CD1c-positive myeloid dendritic cell (primary cell): ENCODE measurements at regions not wholly inside any gene's neighbourhood (a gene's known extent, or its start where the extent isn't known, plus 50 kb on each side); places are given as distances from the start of the nearest gene placed in this dataset.
"Not testable (repeated sequence)": the region's sequence is repeated elsewhere in the genome, so short reads cannot be mapped to it uniquely, and the experiment has no call there.

Experiments
- DNase-seq: peaks from one replicate; pipeline ENCODE4 v3.0.0-alpha.2; 2016; ENCODE audit errors: extremely low spot score

DNA sequence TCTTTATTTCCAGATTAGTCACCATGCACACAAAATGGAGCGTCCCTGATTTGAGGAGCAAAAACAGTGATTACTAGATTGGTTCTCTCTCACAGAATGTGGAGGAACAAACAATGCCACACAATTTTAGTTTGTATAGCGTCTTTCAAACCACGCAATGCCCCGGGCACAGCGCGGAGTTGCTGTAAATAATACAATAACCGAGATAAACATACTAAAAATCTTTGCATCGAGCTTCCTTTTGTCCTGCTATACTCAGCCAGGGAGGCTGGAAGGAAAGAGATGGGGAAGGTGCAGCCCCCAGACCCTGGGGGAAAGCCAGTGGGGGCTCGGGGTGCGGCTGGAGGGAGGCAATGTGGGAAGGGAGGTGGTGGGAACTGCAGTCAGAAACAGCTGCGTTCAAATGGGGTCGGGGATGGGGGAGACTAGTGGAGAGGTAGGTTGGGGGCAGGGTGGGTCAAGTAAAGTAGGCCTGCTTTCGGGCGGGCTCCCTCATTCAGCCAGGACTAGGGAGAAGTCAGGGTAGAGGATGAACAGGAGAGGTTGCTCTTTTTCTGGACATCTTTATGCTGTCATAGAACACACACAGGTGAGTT lies 366.3 kb downstream of the RPS6KC1 start:
- no peak for DNase-seq

DNA sequence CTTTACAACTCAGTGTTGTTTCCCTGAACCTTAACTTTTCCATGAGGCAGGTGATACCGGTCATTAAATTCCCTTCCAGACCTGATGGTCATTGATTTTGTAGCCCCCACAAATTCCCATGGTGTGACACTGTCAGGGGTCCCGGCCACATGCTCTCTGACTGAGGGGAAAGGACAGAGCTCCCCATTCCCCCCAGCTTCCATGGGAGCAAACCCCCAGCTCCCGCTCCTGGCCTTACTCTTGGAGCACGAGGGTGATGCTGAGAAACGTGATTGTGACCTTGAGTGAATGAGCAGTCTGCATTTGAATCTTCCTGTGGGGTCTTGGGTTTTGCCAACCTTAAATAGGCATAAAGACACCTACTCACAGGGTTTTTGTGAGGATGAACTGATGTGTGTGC lies 366.8 kb downstream of the RPS6KC1 start:
- DNase-seq, result no peak

DNA sequence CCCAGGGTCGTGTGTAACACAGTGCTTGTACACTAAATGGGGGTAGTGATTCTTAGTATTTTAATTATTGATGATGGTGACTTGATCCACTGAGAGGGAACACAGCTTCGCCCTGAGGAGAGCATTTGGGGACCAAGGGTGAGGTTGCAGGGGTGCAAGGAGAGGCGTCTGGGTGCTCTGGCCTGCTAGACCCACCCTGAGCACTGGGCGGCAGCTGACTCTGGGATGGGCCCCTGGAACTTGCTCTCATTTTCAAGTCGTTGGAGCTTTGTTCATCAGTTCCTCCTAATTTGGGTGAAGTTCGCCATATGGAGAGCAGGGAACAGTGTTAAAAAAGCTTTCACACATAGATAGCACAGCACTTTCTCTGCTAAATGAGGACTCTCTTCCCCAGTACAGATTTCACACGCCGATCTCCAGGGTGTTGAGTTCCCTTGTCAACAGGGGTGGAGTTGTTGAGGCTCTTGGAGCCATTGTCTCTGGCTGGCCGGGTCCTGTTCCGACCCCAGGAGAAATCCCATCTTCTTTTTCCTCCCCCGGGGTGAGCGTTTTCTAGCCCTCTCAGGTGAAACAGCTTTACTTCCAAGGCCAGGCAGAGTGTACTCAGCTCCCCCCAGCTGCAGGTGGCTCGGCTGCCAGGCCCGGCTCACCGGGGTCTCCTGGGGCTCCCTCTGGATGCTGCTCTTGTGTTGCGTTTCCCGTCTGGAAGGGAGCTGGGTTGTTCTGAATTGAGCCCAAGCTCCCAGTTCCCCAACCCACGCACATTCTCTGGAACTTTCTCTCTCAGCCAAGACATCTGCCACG lies 367.4 kb downstream of the RPS6KC1 start:
- no peak for DNase-seq

DNA sequence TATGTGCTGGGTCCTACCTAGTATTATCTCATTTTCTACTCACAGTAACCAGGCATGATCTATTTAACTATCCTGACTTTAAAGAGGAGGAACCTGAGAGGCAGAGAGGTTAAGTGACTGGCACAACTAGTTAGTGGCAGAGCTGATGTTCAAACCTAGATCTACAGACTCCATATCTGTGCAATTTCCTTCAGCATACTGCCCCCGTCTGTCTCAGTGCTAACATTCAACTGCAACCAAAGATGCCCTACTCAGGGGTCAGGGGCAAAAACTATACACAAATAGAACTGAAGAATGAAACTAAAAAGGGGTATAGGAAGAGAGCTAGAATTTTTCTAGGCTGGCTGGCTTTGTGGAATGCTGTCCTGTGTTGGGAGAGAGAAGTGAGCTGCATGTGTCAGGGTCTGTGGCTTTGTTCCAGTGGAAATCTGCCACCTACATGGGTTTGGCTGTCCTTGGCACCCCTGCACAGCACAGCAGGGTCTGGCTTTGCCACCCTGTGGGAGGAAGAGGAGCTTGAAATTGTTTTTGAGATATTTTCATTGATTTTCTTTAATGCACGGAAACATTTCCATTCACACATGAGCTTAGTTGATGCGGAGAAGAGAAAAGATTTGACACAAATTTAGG lies 368.5 kb downstream of the RPS6KC1 start:
- no peak for DNase-seq

DNA sequence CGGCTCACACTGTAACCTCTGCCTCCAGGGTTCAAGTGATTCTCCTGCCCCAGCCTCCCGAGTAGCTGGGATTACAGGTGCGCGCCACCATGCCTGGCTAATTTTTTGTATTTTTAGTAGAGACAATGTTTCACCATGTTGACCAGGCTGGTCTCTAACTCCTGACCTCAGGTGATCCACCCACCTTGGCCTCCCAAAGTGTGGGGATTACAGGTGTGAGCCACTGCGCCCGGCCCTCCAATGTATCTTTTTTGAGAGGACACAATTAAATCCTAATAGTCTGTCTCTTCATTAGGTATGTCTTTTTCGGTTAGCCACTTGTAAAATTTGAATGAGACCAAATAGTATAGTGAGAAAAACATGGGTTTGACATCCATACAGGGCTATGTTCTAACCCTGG lies 370.1 kb downstream of the RPS6KC1 start:
- not testable (repeated sequence) for DNase-seq

DNA sequence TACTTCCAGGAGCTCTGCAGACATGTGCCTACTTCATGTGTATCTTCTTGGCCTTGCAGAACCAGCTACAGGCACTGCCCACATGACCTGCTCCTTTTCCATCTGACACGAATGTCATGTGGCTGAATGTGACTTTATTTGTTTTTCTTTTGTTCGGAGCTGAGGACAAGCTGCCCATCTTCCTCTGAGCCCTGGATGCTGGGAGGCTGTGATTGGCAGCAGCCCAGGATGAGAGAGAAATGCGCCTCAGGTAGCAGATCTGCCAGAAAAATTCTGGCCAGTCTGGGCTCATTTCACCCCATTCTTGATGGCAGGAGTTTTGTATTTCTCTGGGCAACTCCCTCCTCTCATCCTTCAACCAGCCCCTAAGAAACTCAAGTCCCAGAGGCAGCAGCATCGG lies 372.0 kb downstream of the RPS6KC1 start:
- DNase-seq, result no peak

DNA sequence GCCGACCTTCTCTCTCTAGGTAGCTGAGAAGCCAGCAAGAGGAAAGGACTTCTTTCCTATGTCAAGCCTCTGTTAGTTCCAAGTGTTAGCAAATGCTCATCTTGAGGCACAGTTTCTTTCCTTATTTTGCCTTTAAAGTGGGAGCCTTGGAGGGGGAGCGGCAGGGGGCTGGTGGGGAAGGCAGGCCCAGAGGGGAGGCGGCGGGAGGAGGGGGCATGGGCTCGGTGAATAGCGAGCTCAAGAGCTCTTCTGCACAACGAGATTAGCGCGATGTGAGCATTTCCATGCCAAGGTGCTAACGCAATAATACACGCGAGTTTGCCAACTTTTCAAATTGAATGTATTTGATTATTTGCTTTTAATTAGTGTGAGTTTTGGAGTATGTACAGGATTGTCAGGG lies 372.6 kb downstream of the RPS6KC1 start:
- DNase-seq, result no peak

DNA sequence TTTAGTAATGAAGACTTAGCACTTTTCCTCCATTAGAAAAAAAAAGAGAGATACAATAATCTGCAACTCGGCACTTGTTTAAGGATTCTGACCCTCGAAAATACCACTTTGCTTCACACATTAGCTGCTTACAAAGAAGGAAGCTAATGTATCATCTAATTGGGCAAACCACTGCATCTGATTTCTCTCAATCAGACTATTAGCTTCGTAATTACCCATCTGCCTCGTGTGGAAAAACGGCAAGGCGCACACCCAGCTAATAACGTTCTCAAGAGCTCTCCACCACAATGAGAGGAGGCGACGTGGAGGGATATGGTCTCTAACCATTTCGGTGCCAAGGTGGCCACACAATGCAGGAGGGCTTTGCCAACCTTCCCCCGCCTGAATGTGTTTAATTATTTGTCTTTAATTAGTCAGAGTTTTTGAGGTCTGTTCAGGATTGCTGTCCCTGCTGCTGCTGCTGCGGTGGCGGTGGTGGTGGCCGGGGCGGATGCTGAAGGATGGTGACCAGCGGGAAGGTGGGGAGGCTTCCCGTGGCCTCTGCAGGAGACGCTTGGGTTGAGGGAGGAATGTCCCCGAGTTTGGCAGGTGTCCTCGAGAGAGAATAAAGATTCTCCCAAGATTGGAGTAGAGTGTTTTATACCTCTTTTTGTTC lies 374.5 kb downstream of the RPS6KC1 start:
- no peak for DNase-seq

DNA sequence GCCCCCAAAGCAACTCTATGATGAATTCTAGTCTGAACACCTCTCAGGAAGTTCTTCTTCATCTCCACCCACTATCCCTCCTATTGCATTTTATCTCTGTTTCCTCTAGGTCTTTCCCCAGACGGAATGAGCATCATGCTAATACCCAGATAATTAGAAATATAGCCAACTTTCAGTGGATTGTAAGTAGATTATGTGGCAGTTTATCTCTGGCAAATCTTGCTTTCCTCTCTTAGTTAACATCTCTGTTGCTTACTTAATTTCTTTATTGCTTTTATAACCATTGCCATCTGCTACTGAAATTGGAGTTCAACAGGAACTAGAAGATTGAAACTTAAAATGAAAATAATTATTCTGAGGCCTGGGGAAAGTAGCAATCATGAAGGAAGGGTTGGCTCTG lies 378.6 kb downstream of the RPS6KC1 start:
- DNase-seq, result no peak

DNA sequence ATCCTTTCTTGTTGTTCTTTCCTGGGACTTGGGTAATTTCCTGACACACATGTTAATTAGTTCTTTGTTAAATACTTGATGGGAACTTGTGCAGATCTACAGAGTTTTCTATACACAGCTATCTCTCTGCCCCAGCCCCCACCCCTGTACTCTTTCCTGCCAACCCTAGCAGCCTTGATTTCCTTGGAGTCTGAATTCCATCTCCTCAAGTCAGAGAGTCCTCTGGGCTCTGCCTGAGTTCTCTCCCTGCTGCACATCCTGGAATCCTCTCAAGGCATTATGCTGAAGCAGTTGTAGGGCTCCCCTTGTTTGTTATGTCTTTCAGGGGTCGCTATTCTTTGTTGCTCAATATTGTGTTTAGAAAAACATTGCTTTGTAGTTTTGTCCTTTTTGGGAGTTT lies 384.7 kb downstream of the RPS6KC1 start:
- DNase-seq, result no peak

DNA sequence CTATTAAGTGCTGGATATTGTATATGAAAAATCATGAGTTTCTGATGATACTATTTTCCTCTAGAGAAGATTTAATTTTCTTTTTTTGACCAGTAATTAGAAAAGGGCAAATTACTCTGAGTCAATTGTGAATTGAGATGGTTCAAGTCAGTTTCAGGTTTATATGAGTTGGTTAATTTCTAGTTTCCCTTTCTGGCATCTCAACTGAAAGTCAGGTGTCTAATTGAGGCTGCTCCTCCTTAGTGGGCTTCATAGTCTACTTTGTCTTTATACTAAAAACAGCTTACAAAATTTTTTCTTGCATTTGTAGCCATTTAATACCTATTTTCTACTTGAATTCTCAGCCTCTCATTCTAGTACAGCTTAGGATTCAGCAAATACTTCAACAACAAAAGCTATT lies 387.3 kb downstream of the RPS6KC1 start:
- DNase-seq, result no peak

DNA sequence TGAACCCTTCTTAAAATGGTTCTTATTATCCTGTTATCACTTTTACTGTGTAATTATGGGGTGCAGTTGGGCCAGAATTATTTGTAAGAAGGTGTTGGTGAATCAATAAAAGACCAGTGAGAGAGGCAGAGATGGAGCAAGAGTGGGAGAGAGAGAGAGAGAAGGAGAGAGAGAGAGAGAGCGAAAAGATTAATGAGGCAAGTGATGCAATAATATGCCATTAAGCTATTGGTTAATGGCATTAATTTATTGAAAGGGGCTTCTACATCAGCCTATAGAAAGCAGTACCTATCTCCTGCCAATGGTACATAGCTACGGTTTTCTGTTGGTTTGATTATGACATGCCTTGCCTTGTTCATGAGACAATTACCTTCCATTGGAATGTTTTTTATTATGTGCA lies 388.7 kb downstream of the RPS6KC1 start:
- DNase-seq, result no peak

DNA sequence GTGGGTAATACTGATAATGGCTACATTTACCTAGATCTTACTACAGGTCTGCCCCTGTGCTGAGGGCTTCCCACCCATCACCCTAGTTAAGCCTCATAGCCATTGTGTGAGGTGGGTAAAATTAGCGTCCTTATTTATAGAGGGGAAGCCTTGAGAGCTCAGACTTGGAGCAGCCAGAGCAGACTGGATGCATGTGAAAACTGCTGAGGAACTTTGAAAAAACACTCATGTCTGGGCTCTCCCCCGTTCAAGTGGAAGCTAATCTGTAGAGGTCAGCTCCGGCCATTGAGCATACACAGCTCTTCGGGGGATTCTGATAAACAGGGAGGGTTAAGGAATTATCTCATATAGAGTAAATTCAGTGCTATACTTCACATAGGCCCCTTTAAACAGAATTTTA lies 389.7 kb downstream of the RPS6KC1 start:
- DNase-seq, result no peak

DNA sequence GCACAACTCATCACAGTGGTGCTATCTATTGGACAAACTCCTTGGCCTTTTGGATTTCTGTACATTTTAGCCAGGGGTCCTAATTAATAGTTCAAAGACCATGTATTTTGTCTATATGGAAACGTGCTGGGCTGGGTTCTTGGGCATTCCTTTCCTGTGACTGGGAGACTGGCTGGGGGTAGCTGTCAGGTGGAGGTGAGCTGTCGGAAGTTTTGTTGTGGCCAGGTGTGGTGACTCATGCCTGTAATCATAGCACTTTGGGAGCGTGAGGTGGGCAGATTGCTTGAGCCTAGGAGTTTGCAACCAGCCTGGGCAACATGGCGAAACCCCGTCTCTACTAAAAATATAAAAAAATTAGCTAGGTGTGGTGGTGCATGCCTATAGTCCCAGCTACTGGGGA lies 392.4 kb downstream of the RPS6KC1 start:
- no peak for DNase-seq

DNA sequence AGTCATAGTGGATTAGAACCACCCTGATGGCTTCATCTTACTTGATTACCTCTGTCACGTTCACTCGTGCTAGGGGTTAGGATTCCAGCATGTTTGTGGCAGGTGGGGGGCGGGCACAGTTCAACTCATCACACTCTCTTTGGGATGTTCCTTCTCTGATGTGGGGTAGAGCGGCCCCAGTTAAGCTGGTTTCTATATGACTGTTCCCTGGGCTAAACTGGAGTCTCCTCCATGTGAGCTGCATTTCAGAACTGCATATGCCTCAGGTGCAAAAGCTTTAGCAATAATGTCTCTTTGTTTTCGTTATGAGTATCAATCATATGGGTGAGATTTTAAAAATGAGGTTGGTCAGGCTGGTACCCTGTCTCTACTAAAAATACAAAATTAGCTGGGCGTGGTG lies 393.2 kb downstream of the RPS6KC1 start:
- DNase-seq, result no peak

DNA sequence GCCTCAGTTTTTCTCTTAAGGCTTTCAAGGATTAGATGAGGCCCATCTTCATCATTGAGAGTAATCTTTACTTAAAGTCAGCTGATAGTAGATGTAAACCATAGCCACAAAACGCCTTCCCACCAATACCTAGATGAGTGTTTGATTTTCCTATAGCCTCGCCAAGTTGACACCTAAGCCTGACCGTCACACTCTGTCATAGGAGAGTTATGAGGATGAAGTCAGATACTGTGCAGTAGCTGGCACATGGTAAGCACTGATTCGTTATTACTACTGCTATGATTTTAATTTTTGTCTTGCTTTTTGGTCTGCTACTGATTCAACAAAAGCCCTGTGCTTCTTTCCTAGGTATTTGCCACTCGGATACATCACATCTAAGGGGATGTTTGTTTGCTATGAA lies 395.5 kb downstream of the RPS6KC1 start:
- no peak for DNase-seq

DNA sequence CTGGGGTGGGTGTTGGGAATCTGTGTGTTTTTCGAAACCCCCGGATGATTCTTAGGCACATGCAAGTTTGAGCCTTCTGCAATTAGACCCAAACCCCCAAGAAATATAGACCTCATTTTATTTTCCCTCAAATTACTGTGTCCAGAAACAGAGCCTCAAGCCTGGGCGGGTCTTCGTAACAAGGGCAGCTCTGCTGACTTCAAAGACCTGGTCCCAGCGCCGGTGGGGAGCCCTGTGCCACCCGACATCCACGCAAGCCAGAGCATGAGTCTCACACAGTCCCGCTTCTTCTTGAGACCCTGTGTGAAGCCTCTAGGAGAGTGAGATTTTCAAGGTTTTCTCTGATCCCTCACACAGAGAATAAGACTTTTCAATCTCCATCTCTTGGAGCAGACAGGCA lies 397.3 kb downstream of the RPS6KC1 start:
- DNase-seq, result no peak

DNA sequence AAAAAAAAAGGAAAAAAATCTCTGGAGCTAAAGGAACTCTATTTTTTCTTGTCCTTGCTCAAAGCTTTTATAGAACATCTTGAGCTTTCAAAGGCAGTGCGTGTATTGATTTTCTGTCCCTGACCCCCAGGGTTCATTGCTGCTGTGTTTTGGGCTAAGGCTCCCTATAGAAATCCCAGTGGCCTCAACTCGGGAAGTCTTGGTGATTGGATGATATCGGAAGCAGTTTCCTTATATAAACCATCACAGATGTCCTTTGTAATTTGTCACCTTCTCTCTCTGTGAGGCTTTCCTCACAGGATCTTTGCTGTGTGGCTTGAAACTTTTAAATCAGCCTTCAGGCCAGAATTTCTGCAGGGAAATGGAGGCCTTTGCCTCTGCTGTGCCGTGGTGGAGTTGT lies 397.7 kb downstream of the RPS6KC1 start:
- no peak for DNase-seq

DNA sequence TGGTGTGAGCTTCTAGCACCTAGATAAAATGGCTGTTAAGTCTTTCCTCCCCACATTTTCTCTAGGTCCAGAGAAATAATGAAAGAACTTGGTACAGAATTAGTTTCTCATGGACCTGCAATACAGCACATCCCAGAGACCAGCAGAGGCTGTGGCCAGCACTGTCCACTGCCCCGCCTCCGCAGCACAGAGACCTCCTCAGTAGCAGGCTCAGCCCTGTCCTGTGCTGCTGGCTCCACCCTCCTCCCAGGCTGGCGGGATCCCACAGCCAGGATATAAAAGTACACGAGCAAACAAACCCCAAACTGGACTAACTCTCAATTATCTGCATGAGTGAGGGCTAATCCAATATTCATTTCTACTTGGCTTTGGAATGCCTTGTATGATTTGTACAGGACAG lies 401.5 kb downstream of the RPS6KC1 start:
- no peak for DNase-seq

DNA sequence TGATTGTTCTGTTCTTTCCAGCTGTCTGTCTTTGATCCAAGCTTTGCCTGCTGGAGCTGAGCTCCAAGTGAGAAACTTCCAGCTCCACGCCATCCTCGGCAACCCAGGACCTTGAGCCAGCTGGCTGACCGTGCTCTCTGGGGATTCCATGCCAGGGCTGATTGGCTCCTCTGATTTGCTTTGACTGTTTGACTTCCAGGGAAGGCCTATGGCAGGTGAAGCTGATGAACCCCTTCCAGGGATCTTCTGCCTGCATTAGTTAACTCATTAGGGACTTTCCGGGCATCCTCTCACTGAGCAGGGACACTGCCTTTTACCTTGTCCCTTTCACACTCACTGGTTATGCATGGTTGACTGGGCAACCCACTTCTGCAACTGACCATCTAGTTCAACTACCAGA lies 406.1 kb downstream of the RPS6KC1 start:
- no peak for DNase-seq

DNA sequence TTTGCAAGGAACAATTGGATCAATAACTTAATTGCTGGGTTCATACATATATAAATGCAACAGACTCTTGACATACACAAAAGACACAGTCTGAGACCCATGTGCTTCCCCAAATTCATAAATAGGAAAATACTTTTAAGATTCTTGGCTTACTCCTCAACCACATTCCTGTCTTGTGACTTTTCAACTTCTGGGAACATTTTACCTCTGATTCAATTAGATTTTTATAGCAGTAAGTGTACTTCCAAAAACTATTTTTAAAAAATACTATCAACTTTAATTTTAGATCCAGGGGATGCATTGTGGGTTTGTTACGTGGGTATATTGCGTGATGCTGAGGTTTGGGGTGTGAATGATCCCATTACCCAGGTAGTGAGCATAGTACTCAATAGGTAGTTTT lies 406.7 kb downstream of the RPS6KC1 start:
- DNase-seq, result no peak

DNA sequence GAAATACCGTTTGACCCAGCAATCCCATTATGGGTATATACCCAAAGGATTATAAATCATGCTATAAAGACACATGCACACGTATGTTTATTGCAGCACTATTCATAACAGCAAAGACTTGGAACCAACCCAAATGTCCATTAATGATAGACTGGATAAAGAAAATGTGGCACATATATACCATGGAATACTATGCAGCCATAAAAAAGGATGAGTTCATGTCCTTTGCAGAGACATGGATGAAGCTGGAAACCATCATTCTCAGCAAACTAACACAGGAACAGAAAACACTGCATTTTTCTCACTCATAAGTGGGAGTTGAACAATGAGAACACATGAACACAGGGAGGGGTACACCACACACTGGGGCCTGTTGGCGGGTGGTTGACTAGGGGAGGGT lies 411.3 kb downstream of the RPS6KC1 start:
- not testable (repeated sequence) for DNase-seq
